Thyroid gland (tissue), 4 donors: ENCODE measurements at regions not wholly inside any gene's neighbourhood (a gene's known extent, or its start where the extent isn't known, plus 50 kb on each side); places are given as distances from the start of the nearest gene placed in this dataset.

ENCODE experiments used
- DNase-seq, 2 donors: peaks; one replicate each; pipeline ENCODE4 v3.0.0-alpha.2; 2019
- H3K27ac ChIP-seq, 3 donors: fragments of 200-600 bp; sonication (generic); 1 replicate in 2 of 3; 2 replicates in 1 of 3; pipeline ENCODE4 v1.5.1; 2016 to 2019; ENCODE audit warnings: mild to moderate bottlenecking in 1 of 3, moderate library complexity in 1 of 3
- H3K27me3 ChIP-seq: fragments of 200-600 bp; sonication (generic); one replicate; pipeline ENCODE4 v1.5.1; 2019
- H3K36me3 ChIP-seq, 2 donors: fragments of 200-600 bp; sonication (generic); one replicate each; pipeline ENCODE4 v1.5.1; 2016 to 2019
- H3K4me1 ChIP-seq, 2 donors: fragments of 200-600 bp; sonication (generic); one replicate each; pipeline ENCODE4 v1.5.1; 2017 to 2019
- H3K4me3 ChIP-seq, 3 donors: fragments of 200-600 bp; sonication (generic); replicated peaks in 1 of 3; 1 replicate in 2 of 3; 2 replicates in 1 of 3; pipeline ENCODE4 v1.5.1; 2016; ENCODE audit warnings: mild to moderate bottlenecking in 1 of 3
- H3K9me3 ChIP-seq: fragments of 200-600 bp; sonication (generic); one replicate; pipeline ENCODE4 v1.5.1; 2017
- POLR2A ChIP-seq, 2 donors: fragments of 450-650 bp; IDR thresholded peaks; one replicate each; pipeline ENCODE4 v1.6.1; 2017; ENCODE audit warnings: antibody characterized with exemption in 2 of 2, mild to moderate bottlenecking in 2 of 2, moderate library complexity in 1 of 2
- WGBS, 2 donors: methylation state at CpG; one replicate each; pipeline ENCODE4 v1.1.5; 2017; 5-methylcytosine and 5-hydroxymethylcytosine counted together
- intact Hi-C: fragments of 100-400 bp; cut with DNase I; formaldehyde crosslinking; loops from one replicate; pipeline ENCODE4 v1.15.1; 2023
- TF ChIP-seq, protein P1 (sequence below), 6 experiments: fragments of 200-600 bp in 3 of 6; fragments of 450-650 bp in 3 of 6; sonication (generic) in 3 of 6; IDR thresholded peaks; one replicate each; pipeline ENCODE4 v1.5.1; 2016 to 2019; ENCODE audit warnings: antibody characterized with exemption in 6 of 6, mild to moderate bottlenecking in 2 of 6, inconsistent platforms in 1 of 6, moderate library complexity in 1 of 6

DNA sequence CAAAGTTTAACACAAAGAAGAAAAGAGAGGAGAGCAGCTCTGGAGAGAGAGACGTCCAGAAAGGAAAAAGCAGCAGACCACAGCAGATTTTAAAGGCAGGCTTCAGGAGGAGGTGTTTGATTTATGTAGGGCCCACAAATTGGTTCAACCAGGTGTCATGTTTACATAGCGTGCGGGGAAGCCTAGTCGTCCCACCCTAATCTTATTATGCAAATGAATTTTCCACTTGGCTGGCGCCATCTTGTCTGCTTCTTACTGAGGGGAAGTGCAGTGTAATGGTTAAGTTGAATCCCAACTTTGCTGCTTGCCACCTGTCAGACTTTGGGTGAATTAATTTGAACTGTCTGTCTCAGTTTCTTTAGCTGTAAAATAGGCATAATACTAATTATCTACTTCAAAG is 282.4 kb upstream of the CYRIA start:
- no peaks in the 10 kb centered on the region for H3K27me3 ChIP-seq
- no peaks in the 10 kb centered on the region for H3K9me3 ChIP-seq
- no peak overlapping the region for H3K4me3 ChIP-seq
- no peaks in the 10 kb centered on the region for H3K36me3 ChIP-seq
- DNase-seq: no peak
- H3K4me1 ChIP-seq: peaks cover 0 to 5% of the 10 kb centered on the region in 2 donors
- H3K27ac ChIP-seq: no peak overlapping the region
- 73 to 81% methylated on average over 5 of the region's 5 CpGs for WGBS, 2 donors
- intact Hi-C loops: no loop called here
- TF ChIP-seq POLR2A (IDR thresholded peaks at IDR 0.05): no peak
- TF ChIP-seq, protein P1, sequence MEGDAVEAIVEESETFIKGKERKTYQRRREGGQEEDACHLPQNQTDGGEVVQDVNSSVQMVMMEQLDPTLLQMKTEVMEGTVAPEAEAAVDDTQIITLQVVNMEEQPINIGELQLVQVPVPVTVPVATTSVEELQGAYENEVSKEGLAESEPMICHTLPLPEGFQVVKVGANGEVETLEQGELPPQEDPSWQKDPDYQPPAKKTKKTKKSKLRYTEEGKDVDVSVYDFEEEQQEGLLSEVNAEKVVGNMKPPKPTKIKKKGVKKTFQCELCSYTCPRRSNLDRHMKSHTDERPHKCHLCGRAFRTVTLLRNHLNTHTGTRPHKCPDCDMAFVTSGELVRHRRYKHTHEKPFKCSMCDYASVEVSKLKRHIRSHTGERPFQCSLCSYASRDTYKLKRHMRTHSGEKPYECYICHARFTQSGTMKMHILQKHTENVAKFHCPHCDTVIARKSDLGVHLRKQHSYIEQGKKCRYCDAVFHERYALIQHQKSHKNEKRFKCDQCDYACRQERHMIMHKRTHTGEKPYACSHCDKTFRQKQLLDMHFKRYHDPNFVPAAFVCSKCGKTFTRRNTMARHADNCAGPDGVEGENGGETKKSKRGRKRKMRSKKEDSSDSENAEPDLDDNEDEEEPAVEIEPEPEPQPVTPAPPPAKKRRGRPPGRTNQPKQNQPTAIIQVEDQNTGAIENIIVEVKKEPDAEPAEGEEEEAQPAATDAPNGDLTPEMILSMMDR (IDR thresholded peaks at IDR 0.05): no peak

DNA sequence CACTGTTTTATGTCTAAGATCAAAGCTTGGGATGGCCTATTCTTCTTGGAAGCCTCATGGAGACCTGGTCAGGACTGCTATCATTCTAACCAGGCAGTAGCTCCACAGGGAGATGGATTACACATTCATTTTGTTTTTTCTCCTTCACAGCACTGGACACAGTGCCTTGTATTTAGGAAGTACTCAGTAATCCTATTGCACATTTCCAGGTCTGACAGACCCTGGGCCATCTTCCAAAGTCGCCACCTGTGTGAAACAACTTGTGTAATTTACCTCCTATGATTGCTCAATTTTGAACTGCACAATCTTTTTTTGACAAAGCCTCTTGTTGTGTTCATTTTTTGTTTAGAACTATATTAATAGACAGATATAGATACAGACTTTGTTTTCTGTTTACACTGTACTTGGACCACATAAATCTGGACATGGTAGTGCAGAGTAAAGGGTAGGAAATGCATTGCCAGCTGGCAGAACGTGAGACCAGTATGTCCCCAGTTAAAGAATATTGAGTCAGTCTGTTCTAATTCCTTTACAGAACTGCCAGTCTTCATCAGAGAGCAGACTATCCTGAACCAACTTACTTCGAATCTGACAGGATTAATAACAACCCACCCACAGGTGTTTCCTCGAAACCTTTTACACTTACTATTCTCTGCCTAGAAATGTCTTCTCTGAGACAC is 277.8 kb upstream of the CYRIA start:
- intact Hi-C loops: no loop called here
- WGBS, 2 donors: 80 to 93% methylated on average over 4 of the region's 4 CpGs
- Histone ChIP-seq H3K4me3 (no peak overlapping the region), H3K4me1 (no peaks in the 10 kb centered on the region), H3K27me3 (no peaks in the 10 kb centered on the region), H3K27ac (no peak overlapping the region), H3K9me3 (no peaks in the 10 kb centered on the region), H3K36me3 (no peaks in the 10 kb centered on the region)
- TF ChIP-seq, protein P1 (IDR thresholded peaks at IDR 0.05): no peak
- no peak for TF ChIP-seq POLR2A (IDR thresholded peaks at IDR 0.05)
- DNase-seq: no peak

- WGBS, 2 donors: 89 to 91% methylated on average over 1 of the region's 1 CpG
- intact Hi-C loops: no loop called here
- no peaks in the 10 kb centered on the region for H3K4me1 ChIP-seq
- H3K4me3 ChIP-seq: no peak overlapping the region
- no peaks in the 10 kb centered on the region for H3K27me3 ChIP-seq
- no peaks in the 10 kb centered on the region for H3K36me3 ChIP-seq
- TF ChIP-seq, protein P1 (IDR thresholded peaks at IDR 0.05): no peak
- TF ChIP-seq POLR2A (IDR thresholded peaks at IDR 0.05): no peak
- H3K27ac ChIP-seq: no peak overlapping the region
- no peaks in the 10 kb centered on the region for H3K9me3 ChIP-seq
- no peak for DNase-seq
These were observed 274.6 kb upstream of the CYRIA start for GRCh38 chr2:16940214-16940613.

GRCh38 chr2:16939771-16940170 is 274.1 kb upstream of the CYRIA start:
- 84 to 91% methylated on average over 1 of the region's 1 CpG for WGBS, 2 donors
- Histone ChIP-seq H3K27me3 (no peaks in the 10 kb centered on the region), H3K36me3 (no peaks in the 10 kb centered on the region), H3K9me3 (no peaks in the 10 kb centered on the region), H3K27ac (no peak overlapping the region), H3K4me1 (no peaks in the 10 kb centered on the region), H3K4me3 (no peak overlapping the region)
- intact Hi-C loops: no loop called here
- DNase-seq: no peak
- no peak for TF ChIP-seq POLR2A (IDR thresholded peaks at IDR 0.05)
- TF ChIP-seq, protein P1 (IDR thresholded peaks at IDR 0.05): no peak

- no peak for DNase-seq
- TF ChIP-seq, protein P1 (IDR thresholded peaks at IDR 0.05): no peak
- no peak for TF ChIP-seq POLR2A (IDR thresholded peaks at IDR 0.05)
- WGBS, 2 donors: 59 to 67% methylated on average over 4 of the region's 4 CpGs
These were observed 267.7 kb upstream of the CYRIA start for GRCh38 chr2:16933355-16933754.

More at GRCh38 chr2:16933355-16933754, 267.7 kb upstream of the CYRIA start:
- Histone ChIP-seq H3K27me3 (no peaks in the 10 kb centered on the region), H3K36me3 (no peaks in the 10 kb centered on the region), H3K4me1 (no peaks in the 10 kb centered on the region), H3K27ac (no peak overlapping the region), H3K4me3 (no peak overlapping the region), H3K9me3 (no peaks in the 10 kb centered on the region)
- intact Hi-C loops: no loop called here
